Peyer's patch (tissue), 4 donors: ENCODE measurements at regions not wholly inside any gene's neighbourhood (a gene's known extent, or its start where the extent isn't known, plus 50 kb on each side); places are given as distances from the start of the nearest gene placed in this dataset.
A peak's percentile ranks its signal among the peaks of the same experiment; 100 is the strongest.

Source experiments
- DNase-seq, 3 donors: peaks; one replicate each; pipeline ENCODE4 v3.0.0-alpha.2; 2017 to 2019
- H3K27ac ChIP-seq, 4 donors: fragments of 200-600 bp; sonication (generic); one replicate each; pipeline ENCODE4 v1.5.1; 2016 to 2019
- H3K27me3 ChIP-seq, 2 donors: fragments of 200-600 bp; sonication (generic); one replicate each; pipeline ENCODE4 v1.5.1; 2019
- H3K36me3 ChIP-seq, 3 donors: fragments of 200-600 bp; sonication (generic); one replicate each; pipeline ENCODE4 v1.5.1; 2016 to 2019
- H3K4me1 ChIP-seq, 4 donors: fragments of 200-600 bp; sonication (generic); one replicate each; pipeline ENCODE4 v1.5.1; 2016 to 2019
- H3K4me3 ChIP-seq, 4 donors: fragments of 200-600 bp; sonication (generic); 1 replicate in 3 of 4; 2 replicates in 1 of 4; pipeline ENCODE4 v1.5.1; 2016 to 2019; ENCODE audit warnings: mild to moderate bottlenecking in 1 of 4
- H3K9me3 ChIP-seq, 4 donors: fragments of 200-600 bp; sonication (generic); one replicate each; pipeline ENCODE4 v1.5.1; 2016 to 2019; ENCODE audit warnings: mild to moderate bottlenecking in 1 of 4
- CTCF ChIP-seq, 6 experiments: fragments of 450-650 bp in 4 of 6; fragments of 200-600 bp in 2 of 6; sonication (generic) in 1 of 6; IDR thresholded peaks; one replicate each; pipeline ENCODE4 v1.5.1; 2017 to 2019; ENCODE audit warnings: antibody characterized with exemption in 6 of 6, mild to moderate bottlenecking in 3 of 6, moderate library complexity in 1 of 6
- POLR2A ChIP-seq, 2 donors: fragments of 450-650 bp; IDR thresholded peaks; one replicate each; pipeline ENCODE4 v1.5.1; 2017; ENCODE audit warnings: antibody characterized with exemption in 2 of 2, mild to moderate bottlenecking in 2 of 2, moderate library complexity in 2 of 2

GRCh38 chr4:32455231-32455630 is 1735.1 kb downstream of the PCDH7 start:
- DNase-seq = no peak
- TF ChIP-seq CTCF (IDR thresholded peaks at IDR 0.05) (no peak), POLR2A (IDR thresholded peaks at IDR 0.05) (no peak)
- H3K27ac ChIP-seq = no peak overlapping the region
- no peaks in the 10 kb centered on the region for H3K9me3 ChIP-seq
- H3K4me1 ChIP-seq = peaks cover 0 to 3% (median 0%) of the 10 kb centered on the region in 4 donors
- H3K4me3 ChIP-seq = no peak overlapping the region
- no peaks in the 10 kb centered on the region for H3K36me3 ChIP-seq
- no peaks in the 10 kb centered on the region for H3K27me3 ChIP-seq

GRCh38 chr4:32460972-32461371 is 1740.8 kb downstream of the PCDH7 start:
- no peak for DNase-seq
- Histone ChIP-seq H3K9me3 (no peaks in the 10 kb centered on the region), H3K4me3 (no peak overlapping the region), H3K36me3 (no peaks in the 10 kb centered on the region), H3K27me3 (no peaks in the 10 kb centered on the region), H3K27ac (no peak overlapping the region), H3K4me1 (no peaks in the 10 kb centered on the region)
- TF ChIP-seq CTCF (IDR thresholded peaks at IDR 0.05) = no peak
- no peak for TF ChIP-seq POLR2A (IDR thresholded peaks at IDR 0.05)

- Histone ChIP-seq H3K4me3 (no peak overlapping the region), H3K9me3 (no peaks in the 10 kb centered on the region), H3K27me3 (no peaks in the 10 kb centered on the region), H3K27ac (no peak overlapping the region), H3K36me3 (no peaks in the 10 kb centered on the region), H3K4me1 (no peaks in the 10 kb centered on the region)
- no peak for DNase-seq
- peak in 3 of 6 experiments; percentile 12 to 32 (median 28) for TF ChIP-seq CTCF (IDR thresholded peaks at IDR 0.05)
- TF ChIP-seq POLR2A (IDR thresholded peaks at IDR 0.05) = no peak
Measured at GRCh38 chr4:32462944-32463343, 1742.8 kb downstream of the PCDH7 start.

GRCh38 chr4:32470087-32470585 is 1750.0 kb downstream of the PCDH7 start:
- Histone ChIP-seq H3K36me3 (no peaks in the 10 kb centered on the region), H3K27ac (no peak overlapping the region), H3K9me3 (no peaks in the 10 kb centered on the region), H3K4me3 (no peak overlapping the region), H3K4me1 (no peaks in the 10 kb centered on the region), H3K27me3 (no peaks in the 10 kb centered on the region)
- no peak for DNase-seq
- TF ChIP-seq POLR2A (IDR thresholded peaks at IDR 0.05) = no peak
- no peak for TF ChIP-seq CTCF (IDR thresholded peaks at IDR 0.05)

GRCh38 chr4:32472918-32473317 is 1752.7 kb downstream of the PCDH7 start:
- Histone ChIP-seq H3K9me3 (no peaks in the 10 kb centered on the region), H3K4me3 (no peak overlapping the region), H3K27ac (no peak overlapping the region), H3K36me3 (no peaks in the 10 kb centered on the region), H3K4me1 (no peaks in the 10 kb centered on the region), H3K27me3 (no peaks in the 10 kb centered on the region)
- DNase-seq = no peak
- TF ChIP-seq POLR2A (IDR thresholded peaks at IDR 0.05) = no peak
- TF ChIP-seq CTCF (IDR thresholded peaks at IDR 0.05) = no peak

DNA sequence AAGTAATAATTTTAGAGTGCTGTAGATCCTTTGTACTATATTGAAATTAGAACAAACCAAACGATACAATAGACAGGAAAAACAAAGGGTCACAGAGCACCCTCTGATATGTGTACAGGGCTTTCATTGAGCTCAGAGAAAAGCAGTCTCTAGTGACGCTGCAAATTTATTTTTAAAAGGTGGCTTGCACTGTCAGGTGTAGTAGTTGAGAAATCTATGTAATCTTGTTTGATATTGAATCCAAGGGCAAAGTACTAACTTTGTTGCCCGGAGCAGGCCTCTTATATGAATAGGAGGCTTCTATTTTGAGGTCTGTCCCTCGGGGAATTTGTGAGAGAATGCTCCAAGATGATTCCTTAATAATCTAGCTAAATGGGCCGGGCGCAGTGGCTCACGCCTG is 1755.5 kb downstream of the PCDH7 start:
- H3K9me3 ChIP-seq = no peaks in the 10 kb centered on the region
- DNase-seq = no peak
- H3K4me3 ChIP-seq = no peak overlapping the region
- H3K4me1 ChIP-seq = no peaks in the 10 kb centered on the region
- no peak overlapping the region for H3K27ac ChIP-seq
- H3K27me3 ChIP-seq = no peaks in the 10 kb centered on the region
- TF ChIP-seq POLR2A (IDR thresholded peaks at IDR 0.05) (no peak), CTCF (IDR thresholded peaks at IDR 0.05) (no peak)
- no peaks in the 10 kb centered on the region for H3K36me3 ChIP-seq
